K562 (cell line): ENCODE measurements at regions not wholly inside any gene's neighbourhood (a gene's known extent, or its start where the extent isn't known, plus 50 kb on each side); places are given as distances from the start of the nearest gene placed in this dataset.

ENCODE experiments used
- ATAC-seq: fragments of 200-7000 bp; cut with Tn5 transposase; 3 replicates; pipeline ENCODE4 v1.9.1; 2020; ENCODE audit warnings: moderate library complexity
- BruUV-seq: library from RNA; stranded (reverse); fragments of 400-500 nt; replicated peaks from 2 replicates; lab custom pipeline; 2021; lab: Mats Ljungman, UMichigan
- CTCF ChIA-PET: fragments of 300-600 bp; formaldehyde crosslinking; extraction: SDS; loops from one replicate; lab custom pipeline; 2021; ENCODE audit warnings: low intra/inter-chr PET ratio; lab: Yijun Ruan, JAX
- POLR2A ChIA-PET: fragments of 300-600, 350-650 bp; sonication (Branson Sonifier 250); formaldehyde crosslinking; extraction: SDS; loops from one replicate; lab custom pipeline; 2021; ENCODE audit warnings: antibody characterized with exemption, inconsistent platforms; lab: Yijun Ruan, JAX
- DNase-seq, 4 experiments: peaks; one replicate each; pipeline versions ENCODE4 v3.0.0 to v3.0.0-alpha.2; 2011 to 2018; ENCODE audit warnings: low spot score in 3 of 4, mixed read lengths in 3 of 4; ENCODE audit errors: extremely low read depth in 1 of 4
- FAIRE-seq: peaks from 2 replicates; lab custom pipeline; 2011; peaks lifted over from hg19 to GRCh38; lab: Jason Lieb, UNC
- H2AFZ ChIP-seq: 2 replicates; pipeline ENCODE4 v1.6.0; 2011; ENCODE audit warnings: low read depth, low read length, control low read depth, inconsistent platforms
- H3K27ac ChIP-seq: fragments of 200-600 bp; 3 replicates; pipeline ENCODE4 v1.8.0; 2011; ENCODE audit warnings: low read depth, mild to moderate bottlenecking, control low read depth, inconsistent platforms, low read length, moderate library complexity, mixed read lengths; ENCODE audit errors: extremely low read depth
- H3K27me3 ChIP-seq, 2 experiments: fragments of 300-600 bp in 1 of 2; 2 replicates in 1 of 2; 3 replicates in 1 of 2; pipeline versions ENCODE4 v1.6.0 to v1.8.0; 2011; ENCODE audit warnings: inconsistent platforms in 2 of 2, low read length in 2 of 2, mild to moderate bottlenecking in 1 of 2, mixed read lengths in 1 of 2, moderate library complexity in 1 of 2; ENCODE audit not compliant: control insufficient read depth in 2 of 2, insufficient read depth in 2 of 2
- H3K36me3 ChIP-seq: fragments of 300-600 bp; 3 replicates; pipeline ENCODE4 v1.8.0; 2011; ENCODE audit warnings: mild to moderate bottlenecking, low read length, inconsistent platforms; ENCODE audit not compliant: control insufficient read depth, insufficient read depth
- H3K4me1 ChIP-seq, 2 experiments: fragments of 200-600 bp in 1 of 2; replicated peaks in 1 of 2; 2 replicates in 1 of 2; 3 replicates in 1 of 2; pipeline versions ENCODE4 v1.5.1 to v1.8.0; 2011; ENCODE audit warnings: inconsistent platforms in 2 of 2, low read length in 2 of 2, mild to moderate bottlenecking in 1 of 2, mixed read lengths in 1 of 2, moderate library complexity in 1 of 2; ENCODE audit not compliant: control insufficient read depth in 2 of 2, insufficient read depth in 2 of 2
- H3K4me2 ChIP-seq: 2 replicates; pipeline ENCODE4 v1.6.1; 2011; ENCODE audit warnings: low read length, control low read depth, inconsistent platforms, mixed read lengths; ENCODE audit not compliant: insufficient read depth
- H3K4me3 ChIP-seq: fragments of 200-600 bp; sonication (generic), shearing (Covaris generic); 2 replicates; pipeline ENCODE4 v1.5.1; 2016; ENCODE audit warnings: control low read depth, inconsistent platforms
- H3K79me2 ChIP-seq: fragments of 200-600 bp; 3 replicates; pipeline ENCODE4 v1.8.0; 2011; ENCODE audit warnings: low read length, inconsistent platforms; ENCODE audit not compliant: control insufficient read depth, insufficient read depth
- H3K9ac ChIP-seq, 2 experiments: 2 replicates each; pipeline versions ENCODE4 v1.6.0 to v1.6.1; 2011; ENCODE audit warnings: low read depth in 2 of 2, low read length in 2 of 2, control low read depth in 1 of 2, inconsistent platforms in 1 of 2, mild to moderate bottlenecking in 1 of 2, mixed read lengths in 1 of 2; ENCODE audit not compliant: insufficient read depth in 1 of 2
- H3K9me1 ChIP-seq: one replicate; pipeline ENCODE4 v1.6.0; 2011; ENCODE audit warnings: inconsistent platforms, mild to moderate bottlenecking, low read length, moderate library complexity; ENCODE audit not compliant: control insufficient read depth, insufficient read depth
- H3K9me3 ChIP-seq: replicated peaks from 2 replicates; pipeline ENCODE4 v1.5.1; 2011; ENCODE audit warnings: low read depth, low read length, inconsistent platforms; ENCODE audit not compliant: control insufficient read depth, insufficient read depth
- H4K20me1 ChIP-seq: replicated peaks from 2 replicates; pipeline ENCODE4 v1.6.1; 2011; ENCODE audit warnings: low read length, inconsistent platforms, mixed read lengths; ENCODE audit not compliant: control insufficient read depth, insufficient read depth
- BRCA1 ChIP-seq, 2 experiments: fragments of 450-650 bp in 1 of 2; sonication (generic) in 1 of 2; formaldehyde crosslinking in 1 of 2; IDR thresholded peaks; 2 replicates each; pipeline versions ENCODE4 v1.5.0 to v1.6.1; 2017 to 2020; ENCODE audit warnings: mild to moderate bottlenecking in 1 of 2, missing genetic modification reagents in 1 of 2
- CHD4 ChIP-seq: fragments of 200-600 bp; sonication (generic); IDR thresholded peaks from 3 replicates; pipeline ENCODE4 v1.6.1; 2012; ENCODE audit warnings: low read depth, mild to moderate bottlenecking, mixed read lengths, low read length, inconsistent platforms; ENCODE audit not compliant: insufficient read depth, insufficient replicate concordance, poor library complexity, severe bottlenecking
- HINFP ChIP-seq: fragments of 450-650 bp; conservative IDR thresholded peaks from 2 replicates; pipeline ENCODE4 v1.6.1; 2016; ENCODE audit warnings: missing genetic modification characterization, low read depth, mild to moderate bottlenecking, control low read depth, missing compliant biosample characterization
- KAT2B ChIP-seq: IDR thresholded peaks from one replicate; pipeline ENCODE4 v1.6.1; 2012; ENCODE audit warnings: low read depth, mild to moderate bottlenecking, control low read depth, inconsistent platforms, low read length, moderate library complexity
- KDM2B ChIP-seq: fragments of 250-450 bp; sonication (Bioruptor Pico); IDR thresholded peaks from 2 replicates; pipeline ENCODE4 v1.8.0; 2021; ENCODE audit warnings: mild to moderate bottlenecking, moderate library complexity
- KLF6 ChIP-seq: fragments of 250-450 bp; sonication (Bioruptor Pico); IDR thresholded peaks from 2 replicates; pipeline ENCODE4 v1.4.0; 2020; ENCODE audit warnings: mild to moderate bottlenecking, moderate library complexity, borderline replicate concordance
- ZNF277 ChIP-seq: fragments of 250-450 bp; sonication (Bioruptor Pico); IDR thresholded peaks from 2 replicates; pipeline ENCODE4 v1.8.0; 2022; ENCODE audit warnings: inconsistent platforms, mild to moderate bottlenecking, moderate library complexity, borderline replicate concordance
- WGBS: fragments of 100-300 bp; shearing (Covaris generic); methylation state at CpG from one replicate; pipeline ENCODE4 v1.1.6; 2016; ENCODE audit warnings: low coverage, mixed read lengths; ENCODE audit not compliant: insufficient coverage; ENCODE audit errors: missing lambda C conversion rate; 5-methylcytosine and 5-hydroxymethylcytosine counted together
- in situ Hi-C: fragments of 300-500 bp; cut with MboI; formaldehyde crosslinking; loops from 4 replicates; pipeline ENCODE4 v1.15.0; 2018; ENCODE audit warnings: inconsistent platforms, mixed read lengths
- intact Hi-C: fragments of 100-400 bp; cut with micrococcal nuclease; formaldehyde crosslinking; loops from 2 replicates; pipeline ENCODE4 v1.14.2; 2022
- TF ChIP-seq, protein P1 (sequence below), 2 experiments: fragments of 450-650 bp; IDR thresholded peaks; 2 replicates each; pipeline ENCODE4 v1.6.1; 2016
- TF ChIP-seq, protein P2 (sequence below): sonication (generic); formaldehyde crosslinking; IDR thresholded peaks from 2 replicates; pipeline ENCODE4 v1.8.1; 2023; ENCODE audit warnings: mild to moderate bottlenecking, missing genetic modification reagents
- TF ChIP-seq, protein P3 (sequence below): fragments of 450-650 bp; IDR thresholded peaks from 2 replicates; pipeline ENCODE4 v1.6.1; 2016; ENCODE audit warnings: borderline replicate concordance
- TF ChIP-seq, protein P4 (sequence below): sonication (generic); formaldehyde crosslinking; IDR thresholded peaks from 2 replicates; pipeline ENCODE4 v1.8.0; 2022; ENCODE audit warnings: mild to moderate bottlenecking, missing genetic modification reagents, borderline replicate concordance

DNA sequence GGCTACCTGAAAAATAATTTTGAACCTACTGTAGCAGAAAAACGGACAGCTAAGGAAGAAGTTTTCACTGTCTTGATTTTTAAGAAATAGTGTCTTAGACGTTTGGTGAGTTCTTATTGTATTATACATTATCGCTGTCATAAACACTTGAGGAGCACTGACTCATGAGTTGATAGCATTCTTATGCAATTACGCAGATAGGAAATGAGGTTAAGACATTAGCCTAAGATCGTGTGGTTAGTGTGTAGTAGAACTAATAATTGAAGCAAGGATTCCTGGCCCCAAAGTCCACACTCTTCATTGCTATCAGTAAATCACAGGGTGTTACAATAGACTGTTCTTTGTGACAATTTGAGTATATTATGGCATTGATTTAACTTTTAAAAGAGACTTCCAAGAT is 238.1 kb downstream of the ARAP2 start:
- H3K79me2 ChIP-seq: no peaks in the 10 kb centered on the region
- no peaks in the 10 kb centered on the region for H3K9me1 ChIP-seq
- intact Hi-C loops: no loop called here
- no peak for FAIRE-seq
- BruUV-seq: no TSS peak
- no peaks in the 10 kb centered on the region for H3K36me3 ChIP-seq
- no peak overlapping the region for H3K4me2 ChIP-seq
- CTCF ChIA-PET: no interaction called here
- H3K27ac ChIP-seq: no peak overlapping the region
- H3K27me3 ChIP-seq: no peaks in the 10 kb centered on the region
- H2AFZ ChIP-seq: no peak overlapping the region
- no peaks in the 10 kb centered on the region for H4K20me1 ChIP-seq
- no peak overlapping the region for H3K4me3 ChIP-seq
- in situ Hi-C loops: no loop called here
- no peaks in the 10 kb centered on the region for H3K4me1 ChIP-seq
- POLR2A ChIA-PET: no interaction called here
- ATAC-seq: no peak
- DNase-seq: no peak
- no peak overlapping the region for H3K9ac ChIP-seq
- no peaks in the 10 kb centered on the region for H3K9me3 ChIP-seq
- 0% methylated on average over 5 of the region's 5 CpGs for WGBS
- TF ChIP-seq HINFP: no peak
- TF ChIP-seq, protein P1, sequence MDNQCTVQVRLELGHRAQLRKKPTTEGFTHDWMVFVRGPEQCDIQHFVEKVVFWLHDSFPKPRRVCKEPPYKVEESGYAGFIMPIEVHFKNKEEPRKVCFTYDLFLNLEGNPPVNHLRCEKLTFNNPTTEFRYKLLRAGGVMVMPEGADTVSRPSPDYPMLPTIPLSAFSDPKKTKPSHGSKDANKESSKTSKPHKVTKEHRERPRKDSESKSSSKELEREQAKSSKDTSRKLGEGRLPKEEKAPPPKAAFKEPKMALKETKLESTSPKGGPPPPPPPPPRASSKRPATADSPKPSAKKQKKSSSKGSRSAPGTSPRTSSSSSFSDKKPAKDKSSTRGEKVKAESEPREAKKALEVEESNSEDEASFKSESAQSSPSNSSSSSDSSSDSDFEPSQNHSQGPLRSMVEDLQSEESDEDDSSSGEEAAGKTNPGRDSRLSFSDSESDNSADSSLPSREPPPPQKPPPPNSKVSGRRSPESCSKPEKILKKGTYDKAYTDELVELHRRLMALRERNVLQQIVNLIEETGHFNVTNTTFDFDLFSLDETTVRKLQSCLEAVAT (IDR thresholded peaks at IDR 0.05): no peak
- no peak for TF ChIP-seq KAT2B
- TF ChIP-seq BRCA1 (IDR thresholded peaks at IDR 0.05): no peak
- TF ChIP-seq BRCA1 (CRISPR knock-in tag; IDR thresholded peaks at IDR 0.05): no peak
- TF ChIP-seq, protein P2, sequence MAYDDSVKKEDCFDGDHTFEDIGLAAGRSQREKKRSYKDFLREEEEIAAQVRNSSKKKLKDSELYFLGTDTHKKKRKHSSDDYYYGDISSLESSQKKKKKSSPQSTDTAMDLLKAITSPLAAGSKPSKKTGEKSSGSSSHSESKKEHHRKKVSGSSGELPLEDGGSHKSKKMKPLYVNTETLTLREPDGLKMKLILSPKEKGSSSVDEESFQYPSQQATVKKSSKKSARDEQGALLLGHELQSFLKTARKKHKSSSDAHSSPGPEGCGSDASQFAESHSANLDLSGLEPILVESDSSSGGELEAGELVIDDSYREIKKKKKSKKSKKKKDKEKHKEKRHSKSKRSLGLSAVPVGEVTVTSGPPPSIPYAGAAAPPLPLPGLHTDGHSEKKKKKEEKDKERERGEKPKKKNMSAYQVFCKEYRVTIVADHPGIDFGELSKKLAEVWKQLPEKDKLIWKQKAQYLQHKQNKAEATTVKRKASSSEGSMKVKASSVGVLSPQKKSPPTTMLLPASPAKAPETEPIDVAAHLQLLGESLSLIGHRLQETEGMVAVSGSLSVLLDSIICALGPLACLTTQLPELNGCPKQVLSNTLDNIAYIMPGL (CRISPR knock-in tag): no peak
- no peak for TF ChIP-seq CHD4
- TF ChIP-seq KDM2B (CRISPR knock-in tag): no peak
- TF ChIP-seq, protein P3, sequence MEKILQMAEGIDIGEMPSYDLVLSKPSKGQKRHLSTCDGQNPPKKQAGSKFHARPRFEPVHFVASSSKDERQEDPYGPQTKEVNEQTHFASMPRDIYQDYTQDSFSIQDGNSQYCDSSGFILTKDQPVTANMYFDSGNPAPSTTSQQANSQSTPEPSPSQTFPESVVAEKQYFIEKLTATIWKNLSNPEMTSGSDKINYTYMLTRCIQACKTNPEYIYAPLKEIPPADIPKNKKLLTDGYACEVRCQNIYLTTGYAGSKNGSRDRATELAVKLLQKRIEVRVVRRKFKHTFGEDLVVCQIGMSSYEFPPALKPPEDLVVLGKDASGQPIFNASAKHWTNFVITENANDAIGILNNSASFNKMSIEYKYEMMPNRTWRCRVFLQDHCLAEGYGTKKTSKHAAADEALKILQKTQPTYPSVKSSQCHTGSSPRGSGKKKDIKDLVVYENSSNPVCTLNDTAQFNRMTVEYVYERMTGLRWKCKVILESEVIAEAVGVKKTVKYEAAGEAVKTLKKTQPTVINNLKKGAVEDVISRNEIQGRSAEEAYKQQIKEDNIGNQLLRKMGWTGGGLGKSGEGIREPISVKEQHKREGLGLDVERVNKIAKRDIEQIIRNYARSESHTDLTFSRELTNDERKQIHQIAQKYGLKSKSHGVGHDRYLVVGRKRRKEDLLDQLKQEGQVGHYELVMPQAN: no peak
- TF ChIP-seq KLF6 (CRISPR knock-in tag): no peak
- TF ChIP-seq, protein P4, sequence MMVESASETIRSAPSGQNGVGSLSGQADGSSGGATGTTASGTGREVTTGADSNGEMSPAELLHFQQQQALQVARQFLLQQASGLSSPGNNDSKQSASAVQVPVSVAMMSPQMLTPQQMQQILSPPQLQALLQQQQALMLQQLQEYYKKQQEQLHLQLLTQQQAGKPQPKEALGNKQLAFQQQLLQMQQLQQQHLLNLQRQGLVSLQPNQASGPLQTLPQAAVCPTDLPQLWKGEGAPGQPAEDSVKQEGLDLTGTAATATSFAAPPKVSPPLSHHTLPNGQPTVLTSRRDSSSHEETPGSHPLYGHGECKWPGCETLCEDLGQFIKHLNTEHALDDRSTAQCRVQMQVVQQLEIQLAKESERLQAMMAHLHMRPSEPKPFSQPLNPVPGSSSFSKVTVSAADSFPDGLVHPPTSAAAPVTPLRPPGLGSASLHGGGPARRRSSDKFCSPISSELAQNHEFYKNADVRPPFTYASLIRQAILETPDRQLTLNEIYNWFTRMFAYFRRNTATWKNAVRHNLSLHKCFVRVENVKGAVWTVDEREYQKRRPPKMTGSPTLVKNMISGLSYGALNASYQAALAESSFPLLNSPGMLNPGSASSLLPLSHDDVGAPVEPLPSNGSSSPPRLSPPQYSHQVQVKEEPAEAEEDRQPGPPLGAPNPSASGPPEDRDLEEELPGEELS (CRISPR knock-in tag): no peak
- TF ChIP-seq ZNF277 (CRISPR knock-in tag): no peak
